HG03108 (cell line): ENCODE measurements at regions not wholly inside any gene's neighbourhood (a gene's known extent, or its start where the extent isn't known, plus 50 kb on each side); places are given as distances from the start of the nearest gene placed in this dataset.

Experiments used
- ATAC-seq: cut with Tn5 transposase; IDR thresholded peaks from one replicate; pipeline ENCODE4 v1.9.1; 2021; ENCODE audit warnings: moderate library complexity; ENCODE audit not compliant: unreplicated experiment

- no peak for ATAC-seq
These were observed 198.7 kb downstream of the DACT1 start for GRCh38 chr14:58836303-58836974.

GRCh38 chr14:58839233-58839632 lies 201.5 kb downstream of the DACT1 start:
- ATAC-seq: no peak

GRCh38 chr14:58844544-58844943 lies 206.8 kb downstream of the DACT1 start:
- no peak for ATAC-seq

- no peak for ATAC-seq
These were observed 209.1 kb downstream of the DACT1 start for GRCh38 chr14:58846682-58847465.

GRCh38 chr14:58848365-58848764 lies 210.6 kb downstream of the DACT1 start:
- no peak for ATAC-seq

GRCh38 chr14:58849601-58850000 lies 211.8 kb downstream of the DACT1 start:
- no peak for ATAC-seq

GRCh38 chr14:58850011-58850410 lies 212.2 kb downstream of the DACT1 start:
- no peak for ATAC-seq

- no peak for ATAC-seq
These were observed 223.8 kb downstream of the DACT1 start for GRCh38 chr14:58861586-58861985.

GRCh38 chr14:58862416-58863160 lies 224.8 kb downstream of the DACT1 start:
- ATAC-seq: no peak

- no peak for ATAC-seq
These were observed 226.0 kb downstream of the DACT1 start for GRCh38 chr14:58863661-58864345.

- ATAC-seq: no peak
These were observed 227.2 kb downstream of the DACT1 start for GRCh38 chr14:58864751-58865513.

- ATAC-seq: no peak
These were observed 227.9 kb downstream of the DACT1 start for GRCh38 chr14:58865514-58866281.

- ATAC-seq: no peak
These were observed 228.6 kb downstream of the DACT1 start for GRCh38 chr14:58866391-58866790.

- no peak for ATAC-seq
These were observed 233.2 kb downstream of the DACT1 start for GRCh38 chr14:58870961-58871360.

GRCh38 chr14:58871573-58871972 lies 233.8 kb downstream of the DACT1 start:
- no peak for ATAC-seq

GRCh38 chr14:58872061-58872460 lies 234.3 kb downstream of the DACT1 start:
- ATAC-seq: no peak

GRCh38 chr14:58873228-58873953 lies 235.6 kb downstream of the DACT1 start:
- ATAC-seq: no peak

GRCh38 chr14:58875613-58876012 lies 237.9 kb downstream of the DACT1 start:
- no peak for ATAC-seq

- ATAC-seq: no peak
These were observed 238.8 kb downstream of the DACT1 start for GRCh38 chr14:58876608-58877007.
